GM23338 (cell line): ENCODE measurements at regions not wholly inside any gene's neighbourhood (a gene's known extent, or its start where the extent isn't known, plus 50 kb on each side); places are given as distances from the start of the nearest gene placed in this dataset.

Source experiments
- ATAC-seq: fragments of 200-7000 bp; cut with Tn5 transposase; 3 replicates; pipeline ENCODE4 v1.9.1; 2020
- DNase-seq: peaks from one replicate; pipeline ENCODE4 v3.0.0-alpha.2; 2015; ENCODE audit warnings: low spot score
- H2AFZ ChIP-seq: fragments of 200-600 bp; sonication (generic); 2 replicates; pipeline ENCODE4 v1.8.0; 2016; ENCODE audit warnings: antibody characterized with exemption, mild to moderate bottlenecking, moderate library complexity
- H3F3A ChIP-seq: fragments of 200-600 bp; sonication (generic); replicated peaks from 2 replicates; pipeline ENCODE4 v1.8.0; 2017; ENCODE audit warnings: antibody characterized with exemption, mixed run types, low read depth
- H3K27ac ChIP-seq: fragments of 200-600 bp; sonication (generic); 2 replicates; pipeline ENCODE4 v1.6.1; 2016; ENCODE audit warnings: low read depth
- H3K27me3 ChIP-seq: fragments of 200-600 bp; sonication (generic); 2 replicates; pipeline ENCODE4 v1.8.0; 2016; ENCODE audit warnings: mild to moderate bottlenecking, mixed run types, moderate library complexity; ENCODE audit not compliant: insufficient read depth
- H3K36me3 ChIP-seq: fragments of 200-600 bp; sonication (generic); 2 replicates; pipeline ENCODE4 v1.8.0; 2016; ENCODE audit warnings: mild to moderate bottlenecking; ENCODE audit not compliant: insufficient read depth
- H3K4me1 ChIP-seq: fragments of 200-600 bp; sonication (generic); 2 replicates; pipeline ENCODE4 v1.8.0; 2016; ENCODE audit warnings: mild to moderate bottlenecking, moderate library complexity; ENCODE audit not compliant: insufficient read depth
- H3K4me2 ChIP-seq: fragments of 200-600 bp; sonication (generic); 2 replicates; pipeline ENCODE4 v1.7.1; 2017; ENCODE audit warnings: mixed run types
- H3K4me3 ChIP-seq: fragments of 200-600 bp; sonication (generic); 2 replicates; pipeline ENCODE4 v1.6.1; 2016; ENCODE audit warnings: mixed run types
- H3K79me2 ChIP-seq: fragments of 200-600 bp; sonication (generic); replicated peaks from 2 replicates; pipeline ENCODE4 v1.8.0; 2017; ENCODE audit warnings: mild to moderate bottlenecking; ENCODE audit not compliant: insufficient read depth
- H3K9me2 ChIP-seq: fragments of 200-600 bp; sonication (generic); 2 replicates; pipeline ENCODE4 v1.8.0; 2017; ENCODE audit not compliant: insufficient read depth
- H4K20me1 ChIP-seq: fragments of 200-600 bp; sonication (generic); replicated peaks from 2 replicates; pipeline ENCODE4 v1.8.0; 2017; ENCODE audit warnings: mild to moderate bottlenecking; ENCODE audit not compliant: insufficient read depth
- H3K27ac Mint-ChIP-seq: 2 replicates; pipeline ENCODE4 v1.8.0; 2020; ENCODE audit warnings: inconsistent platforms, mild to moderate bottlenecking, moderate library complexity, mixed read lengths
- H3K27me3 Mint-ChIP-seq: 3 replicates; pipeline ENCODE4 v1.8.0; 2022; ENCODE audit warnings: low read depth, mild to moderate bottlenecking, moderate library complexity, mixed read lengths, inconsistent platforms; ENCODE audit not compliant: insufficient read depth, poor library complexity
- H3K36me3 Mint-ChIP-seq: 3 replicates; pipeline ENCODE4 v1.8.0; 2021; ENCODE audit warnings: low read depth, mild to moderate bottlenecking, inconsistent platforms, moderate library complexity, mixed read lengths
- H3K4me1 Mint-ChIP-seq: 3 replicates; pipeline ENCODE4 v1.8.0; 2020; ENCODE audit warnings: mild to moderate bottlenecking, inconsistent platforms, mixed read lengths
- H3K4me3 Mint-ChIP-seq: 3 replicates; pipeline ENCODE4 v1.8.0; 2021; ENCODE audit warnings: moderate library complexity, mild to moderate bottlenecking, inconsistent platforms, mixed read lengths
- H3K9me3 Mint-ChIP-seq: 3 replicates; pipeline ENCODE4 v1.8.0; 2020; ENCODE audit warnings: moderate library complexity, mild to moderate bottlenecking, inconsistent platforms, mixed read lengths
- CREB1 ChIP-seq: fragments of 250-450 bp; sonication (Bioruptor Pico); IDR thresholded peaks from 2 replicates; pipeline ENCODE4 v1.5.0; 2020; ENCODE audit warnings: low read depth, mild to moderate bottlenecking, moderate library complexity
- ETS1 ChIP-seq: IDR thresholded peaks from 2 replicates; pipeline ENCODE4 v1.6.1; 2016; ENCODE audit warnings: antibody characterized with exemption
- POLR2AphosphoS5 ChIP-seq: IDR thresholded peaks from 2 replicates; pipeline ENCODE4 v1.6.1; 2016; ENCODE audit warnings: antibody characterized with exemption, low read depth
- ZNF114 ChIP-seq: fragments of 250-450 bp; sonication (Bioruptor Pico); IDR thresholded peaks from 2 replicates; pipeline ENCODE4 v1.5.0; 2020; ENCODE audit warnings: mild to moderate bottlenecking, moderate library complexity
- ZNF462 ChIP-seq: fragments of 250-450 bp; sonication (Bioruptor Pico); IDR thresholded peaks from 2 replicates; pipeline ENCODE4 v1.5.0; 2020; ENCODE audit warnings: mild to moderate bottlenecking, moderate library complexity
- TF ChIP-seq, protein P1 (sequence below), 2 experiments: fragments of 200-600 bp in 1 of 2; sonication (generic) in 1 of 2; conservative IDR thresholded peaks; 2 replicates each; pipeline versions ENCODE4 v1.5.1 to v1.6.1; 2016 to 2017; ENCODE audit warnings: antibody characterized with exemption in 2 of 2, low read depth in 2 of 2, mild to moderate bottlenecking in 2 of 2, moderate library complexity in 1 of 2

DNA sequence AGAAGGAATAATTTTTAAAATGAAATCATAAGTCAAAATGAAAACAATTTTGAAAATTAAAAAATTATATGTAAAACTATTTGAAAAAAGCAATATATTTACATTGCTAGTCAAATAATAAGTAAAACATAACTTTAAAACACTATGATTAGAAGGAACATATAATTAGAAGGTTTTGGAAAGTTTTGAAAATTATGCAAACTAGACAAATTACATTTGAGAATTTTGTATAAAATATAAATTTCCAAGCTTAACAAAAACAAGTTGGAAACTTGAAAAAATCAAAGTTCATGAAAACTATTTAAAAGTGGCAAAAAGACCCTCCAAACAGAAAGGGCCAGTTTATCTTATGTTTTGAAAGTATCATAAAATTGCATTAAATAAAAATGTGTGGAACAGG lies 67.6 kb upstream of the TLL1 start (continued):
- TF ChIP-seq ZNF462: no peak
- TF ChIP-seq, protein P1, sequence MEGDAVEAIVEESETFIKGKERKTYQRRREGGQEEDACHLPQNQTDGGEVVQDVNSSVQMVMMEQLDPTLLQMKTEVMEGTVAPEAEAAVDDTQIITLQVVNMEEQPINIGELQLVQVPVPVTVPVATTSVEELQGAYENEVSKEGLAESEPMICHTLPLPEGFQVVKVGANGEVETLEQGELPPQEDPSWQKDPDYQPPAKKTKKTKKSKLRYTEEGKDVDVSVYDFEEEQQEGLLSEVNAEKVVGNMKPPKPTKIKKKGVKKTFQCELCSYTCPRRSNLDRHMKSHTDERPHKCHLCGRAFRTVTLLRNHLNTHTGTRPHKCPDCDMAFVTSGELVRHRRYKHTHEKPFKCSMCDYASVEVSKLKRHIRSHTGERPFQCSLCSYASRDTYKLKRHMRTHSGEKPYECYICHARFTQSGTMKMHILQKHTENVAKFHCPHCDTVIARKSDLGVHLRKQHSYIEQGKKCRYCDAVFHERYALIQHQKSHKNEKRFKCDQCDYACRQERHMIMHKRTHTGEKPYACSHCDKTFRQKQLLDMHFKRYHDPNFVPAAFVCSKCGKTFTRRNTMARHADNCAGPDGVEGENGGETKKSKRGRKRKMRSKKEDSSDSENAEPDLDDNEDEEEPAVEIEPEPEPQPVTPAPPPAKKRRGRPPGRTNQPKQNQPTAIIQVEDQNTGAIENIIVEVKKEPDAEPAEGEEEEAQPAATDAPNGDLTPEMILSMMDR (conservative IDR thresholded peaks at IDR 0.05; ENCODE audit: low read depth in 2 of 2): no peak
- no peak for TF ChIP-seq ETS1
- no peak for TF ChIP-seq CREB1 (CRISPR knock-in tag)
- TF ChIP-seq POLR2AphosphoS5: no peak

DNA sequence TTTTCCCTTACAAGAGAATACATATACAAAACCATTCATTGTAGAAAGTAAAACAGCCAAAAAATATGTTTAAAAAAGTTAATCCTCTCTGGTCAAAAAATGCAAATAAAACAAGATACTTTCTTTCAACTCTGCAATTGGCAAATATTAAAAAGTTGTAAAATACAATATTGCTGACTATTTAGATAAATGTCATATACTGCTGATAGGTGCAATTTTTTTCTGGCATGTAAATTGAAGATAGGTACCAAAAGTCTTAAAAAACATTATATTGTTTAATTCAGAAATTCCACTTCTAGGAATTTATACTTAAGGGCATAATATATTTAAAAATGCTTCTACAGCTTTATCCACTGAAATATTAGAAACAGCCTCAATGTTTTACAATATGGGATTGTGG lies 66.4 kb upstream of the TLL1 start:
- no peak for DNase-seq
- peaks cover 10% of the 10 kb centered on the region; the same call in 2 of the 3 replicates for H3K4me1 Mint-ChIP-seq
- TF ChIP-seq ZNF462: no peak
- TF ChIP-seq ZNF114 (CRISPR knock-in tag): no peak
- no peak for TF ChIP-seq CREB1 (CRISPR knock-in tag)

More for the DNA sequence above, 66.4 kb upstream of the TLL1 start:
- no peak overlapping the region for H3K27ac Mint-ChIP-seq
- H3K4me2 ChIP-seq: no peak overlapping the region
- ATAC-seq: no peak
- no peaks in the 10 kb centered on the region for H3K79me2 ChIP-seq
- no peaks in the 10 kb centered on the region for H4K20me1 ChIP-seq
- H3K9me3 Mint-ChIP-seq: no peaks in the 10 kb centered on the region
- H3K27me3 ChIP-seq: no peaks in the 10 kb centered on the region
- no peak overlapping the region for H2AFZ ChIP-seq
- H3K27ac ChIP-seq: no peak overlapping the region
- H3K27me3 Mint-ChIP-seq: no peaks in the 10 kb centered on the region
- no peak overlapping the region for H3K4me3 ChIP-seq
- H3K4me1 ChIP-seq: 0 out of 2 replicates have a peak, but pooled peaks cover 6% of the 10 kb centered on the region
- H3K36me3 Mint-ChIP-seq: no peaks in the 10 kb centered on the region
- no peak overlapping the region for H3K4me3 Mint-ChIP-seq
- no peaks in the 10 kb centered on the region for H3F3A ChIP-seq
- H3K9me2 ChIP-seq: no peaks in the 10 kb centered on the region
- no peaks in the 10 kb centered on the region for H3K36me3 ChIP-seq
